ENCODE measurements at regions not wholly inside any gene's neighbourhood (a gene's known extent, or its start where the extent isn't known, plus 50 kb on each side); places are given as distances from the start of the nearest gene placed in this dataset.
"Not testable (repeated sequence)": the region's sequence is repeated elsewhere in the genome, so short reads cannot be mapped to it uniquely, and the experiment has no call there.

GRCh38 chr5:125480911-125481310 is 734.5 kb upstream of the ZNF608 start:
- no peak for DNase-seq (ENCODE audit: low read depth)

GRCh38 chr5:125481506-125482465 is 735.3 kb upstream of the ZNF608 start:
- no peak for DNase-seq (ENCODE audit: low read depth)

- DNase-seq (ENCODE audit: low read depth) = no peak
These were observed 737.2 kb upstream of the ZNF608 start for GRCh38 chr5:125483609-125484008.

GRCh38 chr5:125484272-125484741 is 737.9 kb upstream of the ZNF608 start:
- DNase-seq (ENCODE audit: low read depth) = peak; percentile 48

GRCh38 chr5:125484742-125485641 is 738.6 kb upstream of the ZNF608 start:
- peak; percentile 98 for DNase-seq (ENCODE audit: low read depth)

GRCh38 chr5:125485771-125486170 is 739.3 kb upstream of the ZNF608 start:
- DNase-seq (ENCODE audit: low read depth) = no peak

DNA sequence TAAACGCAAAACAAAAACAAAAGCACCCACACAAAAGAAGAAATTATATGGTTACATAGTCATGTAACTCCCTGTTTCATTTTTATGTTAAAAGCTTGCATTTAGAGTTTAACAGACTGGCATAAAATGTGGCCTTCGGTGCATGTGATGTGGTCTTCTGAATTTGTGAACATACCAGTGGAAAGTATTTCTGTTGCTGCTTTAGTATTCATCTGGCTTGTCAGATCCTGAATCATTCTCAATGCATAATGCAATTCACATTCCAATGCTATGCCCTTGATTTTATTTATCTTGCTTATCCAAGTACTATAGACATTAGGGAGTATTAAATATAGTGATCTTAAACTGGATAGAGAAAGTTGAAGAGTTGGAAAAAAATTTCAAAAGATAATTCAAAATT is 740.2 kb upstream of the ZNF608 start:
- no peak for DNase-seq (ENCODE audit: low read depth)

- no peak for DNase-seq (ENCODE audit: low read depth)
These were observed 740.8 kb upstream of the ZNF608 start for GRCh38 chr5:125487231-125487630.

DNA sequence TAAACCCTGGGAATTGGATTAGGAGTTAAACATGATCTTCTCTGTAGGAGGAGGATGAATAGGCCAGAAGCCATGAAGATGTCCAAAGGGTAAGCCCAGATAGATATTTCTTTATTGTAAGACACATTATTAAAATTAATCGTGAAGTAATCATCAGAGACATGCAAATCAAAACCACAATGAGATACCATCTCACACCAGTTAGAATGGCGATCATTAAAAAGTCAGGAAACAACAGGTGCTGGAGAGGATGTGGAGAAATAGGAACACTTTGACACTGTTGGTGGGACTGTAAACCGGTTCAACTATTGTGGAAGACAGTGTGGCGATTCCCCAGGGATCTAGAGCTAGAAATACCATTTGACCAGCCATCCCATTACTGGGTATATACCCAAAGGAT is 741.2 kb upstream of the ZNF608 start:
- DNase-seq (ENCODE audit: low read depth) = not testable (repeated sequence)

DNA sequence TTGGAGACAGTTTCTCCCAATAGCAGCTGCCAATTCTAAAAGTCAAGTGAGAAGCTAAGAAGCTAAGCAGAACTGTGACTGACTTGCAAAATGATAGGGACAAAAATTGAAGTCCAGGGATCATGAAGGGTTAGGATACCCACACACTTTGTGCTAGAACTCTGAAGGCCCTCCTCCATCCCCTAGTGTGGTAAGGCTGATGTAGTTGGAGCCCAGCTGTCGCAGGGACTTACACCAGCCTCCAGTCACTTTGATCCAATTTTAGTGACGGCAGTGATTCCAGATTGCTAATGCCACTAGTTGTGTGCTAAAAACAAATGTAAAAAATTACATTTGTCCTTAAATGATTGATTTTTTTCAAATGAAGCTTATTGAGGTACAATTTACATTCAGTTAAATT is 742.7 kb upstream of the ZNF608 start:
- no peak for DNase-seq (ENCODE audit: low read depth)

GRCh38 chr5:125491986-125492492 is 745.6 kb upstream of the ZNF608 start:
- DNase-seq (ENCODE audit: low read depth) = no peak

- DNase-seq (ENCODE audit: low read depth) = no peak
These were observed 746.5 kb upstream of the ZNF608 start for GRCh38 chr5:125492977-125493376.

GRCh38 chr5:125496393-125496792 is 750.0 kb upstream of the ZNF608 start:
- no peak for DNase-seq (ENCODE audit: low read depth)

GRCh38 chr5:125497651-125498050 is 751.2 kb upstream of the ZNF608 start:
- no peak for DNase-seq (ENCODE audit: low read depth)

DNA sequence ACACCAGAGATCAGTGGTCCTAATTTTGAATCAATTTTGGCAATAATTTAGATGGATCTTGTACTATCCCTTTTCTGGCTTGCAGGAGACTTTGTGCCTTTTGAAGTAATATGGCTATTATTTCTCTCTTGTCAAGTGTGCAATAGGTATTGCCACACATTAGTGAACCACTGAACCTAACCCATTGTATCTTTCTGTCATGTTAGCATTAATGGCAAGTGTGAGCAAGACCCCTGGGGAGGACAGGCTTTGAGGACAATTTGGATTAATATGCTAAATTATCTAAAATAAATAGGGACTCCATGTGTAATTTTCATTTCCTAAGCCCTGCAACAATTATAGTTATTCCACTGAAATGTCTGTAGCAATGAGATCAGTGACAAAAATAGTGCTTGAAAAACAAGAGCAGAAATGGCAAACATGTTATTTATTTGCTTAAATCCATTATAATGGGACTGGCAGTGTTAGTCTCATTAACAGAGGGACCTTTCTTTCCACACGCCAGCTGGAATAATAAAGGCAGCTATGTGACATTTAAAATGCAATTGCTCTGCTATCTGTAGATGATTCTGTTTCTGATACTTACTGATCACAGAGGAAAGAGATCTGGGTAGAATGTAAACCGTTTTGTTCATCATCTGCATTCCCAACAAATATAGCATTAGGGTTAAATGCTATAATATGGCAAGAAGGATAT is 753.3 kb upstream of the ZNF608 start:
- no peak for DNase-seq (ENCODE audit: low read depth)

GRCh38 chr5:125501396-125501795 is 755.0 kb upstream of the ZNF608 start:
- DNase-seq (ENCODE audit: low read depth) = no peak

DNA sequence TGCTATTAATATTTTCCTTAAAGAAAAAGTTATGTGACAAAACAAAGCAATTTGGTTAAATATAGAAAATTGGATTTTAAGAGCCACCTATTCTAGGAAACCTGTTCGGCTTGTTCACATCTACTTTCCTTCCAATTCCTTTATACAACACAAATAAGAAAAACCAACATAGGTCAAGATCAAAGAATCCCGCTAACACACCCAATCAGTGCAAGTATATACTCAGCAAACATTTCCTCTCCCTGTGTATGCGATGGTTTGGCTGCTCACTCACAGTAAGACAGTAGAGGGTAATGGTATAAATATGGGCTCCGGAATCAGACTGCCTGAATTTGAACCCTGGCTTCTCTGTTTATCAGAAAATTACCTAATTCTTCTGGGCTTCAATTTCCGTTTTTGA is 757.5 kb upstream of the ZNF608 start:
- DNase-seq (ENCODE audit: low read depth) = no peak

- DNase-seq (ENCODE audit: low read depth) = no peak
These were observed 758.7 kb upstream of the ZNF608 start for GRCh38 chr5:125505115-125505514.

DNA sequence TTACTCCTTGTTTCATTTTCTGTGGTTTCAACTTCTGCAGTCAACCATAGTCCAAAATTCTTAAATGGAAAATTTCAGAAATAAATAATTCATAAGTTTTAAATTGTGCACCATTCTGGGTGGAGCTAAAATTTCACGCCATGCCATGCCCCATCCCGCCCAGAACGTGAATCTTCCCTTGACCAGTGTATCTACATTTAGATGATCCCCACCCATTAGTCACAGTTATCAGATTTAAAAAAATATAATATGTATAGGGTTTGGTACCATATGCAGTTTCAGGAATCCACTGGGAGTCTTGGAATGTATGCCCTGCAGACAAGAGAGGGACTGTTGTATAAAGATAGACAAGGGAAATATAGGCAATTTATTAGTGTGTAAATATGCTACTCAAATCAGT is 759.7 kb upstream of the ZNF608 start:
- DNase-seq (ENCODE audit: low read depth) = no peak

- DNase-seq (ENCODE audit: low read depth) = no peak
These were observed 761.8 kb upstream of the ZNF608 start for GRCh38 chr5:125508225-125508624.

- DNase-seq (ENCODE audit: low read depth) = no peak
These were observed 764.2 kb upstream of the ZNF608 start for GRCh38 chr5:125510651-125511050.
